Caco-2 (cell line): ENCODE measurements at regions not wholly inside any gene's neighbourhood (a gene's known extent, or its start where the extent isn't known, plus 50 kb on each side); places are given as distances from the start of the nearest gene placed in this dataset.
"Not testable (repeated sequence)": the region's sequence is repeated elsewhere in the genome, so short reads cannot be mapped to it uniquely, and the experiment has no call there.

ENCODE experiments used
- BruUV-seq: library from RNA; stranded (reverse); fragments of 400-500 nt; replicated peaks from 2 replicates; lab custom pipeline; 2021; lab: Mats Ljungman, UMichigan
- CTCF ChIA-PET: fragments of 300-600 bp; sonication (Branson Sonifier 250); formaldehyde crosslinking; loops from one replicate; lab custom pipeline; 2022; ENCODE audit warnings: antibody characterized with exemption; lab: Charles Lee
- POLR2A ChIA-PET: fragments of 300-600 bp; sonication (Branson Sonifier 250); formaldehyde crosslinking; loops from one replicate; lab custom pipeline; 2022; ENCODE audit warnings: antibody characterized with exemption; lab: Charles Lee
- DNase-seq, 2 experiments: peaks; one replicate each; pipeline versions ENCODE4 v3.0.0 to v3.0.0-alpha.2; 2020 to 2022
- H3K27me3 ChIP-seq: replicated peaks from 2 replicates; pipeline ENCODE4 v1.6.0; 2011; ENCODE audit warnings: low read length; ENCODE audit not compliant: control insufficient read depth, insufficient read depth
- H3K36me3 ChIP-seq: 2 replicates; pipeline ENCODE4 v1.5.1; 2011; ENCODE audit warnings: low read length; ENCODE audit not compliant: control insufficient read depth, insufficient read depth
- H3K4me1 ChIP-seq: fragments of 250-450 bp; sonication (Bioruptor Pico); 2 replicates; pipeline ENCODE4 v1.5.1; 2020; ENCODE audit warnings: mild to moderate bottlenecking
- H3K4me3 ChIP-seq: 2 replicates; pipeline ENCODE4 v1.5.1; 2011; ENCODE audit warnings: low read depth, mild to moderate bottlenecking, control low read depth, low read length
- H3K9me3 ChIP-seq: fragments of 250-450 bp; sonication (Bioruptor Pico); 2 replicates; pipeline ENCODE4 v1.5.1; 2020; ENCODE audit warnings: mild to moderate bottlenecking, moderate library complexity
- H3K27ac Mint-ChIP-seq: one replicate; pipeline ENCODE4 v1.8.0; 2022; ENCODE audit warnings: mixed read lengths; ENCODE audit not compliant: unreplicated experiment
- H3K27me3 Mint-ChIP-seq: one replicate; pipeline ENCODE4 v1.8.0; 2022; ENCODE audit warnings: mixed read lengths; ENCODE audit not compliant: insufficient read depth, unreplicated experiment
- H3K36me3 Mint-ChIP-seq: one replicate; pipeline ENCODE4 v1.8.0; 2022; ENCODE audit warnings: mild to moderate bottlenecking, mixed read lengths; ENCODE audit not compliant: insufficient read depth, unreplicated experiment
- H3K4me1 Mint-ChIP-seq: one replicate; pipeline ENCODE4 v1.8.0; 2022; ENCODE audit warnings: low read depth, mixed read lengths; ENCODE audit not compliant: unreplicated experiment
- H3K4me3 Mint-ChIP-seq: one replicate; pipeline ENCODE4 v1.8.0; 2022; ENCODE audit warnings: mild to moderate bottlenecking, moderate library complexity, mixed read lengths; ENCODE audit not compliant: unreplicated experiment
- H3K9me3 Mint-ChIP-seq: one replicate; pipeline ENCODE4 v1.8.0; 2022; ENCODE audit warnings: mixed read lengths; ENCODE audit not compliant: unreplicated experiment
- intact Hi-C: fragments of 100-400 bp; cut with micrococcal nuclease; formaldehyde crosslinking; loops from one replicate; pipeline ENCODE4 v1.10.0; 2022; ENCODE audit not compliant: unreplicated experiment
- TF ChIP-seq, protein P1 (sequence below), 2 experiments: fragments of 200-600 bp in 1 of 2; IDR thresholded peaks; 1 replicate in 1 of 2; 2 replicates in 1 of 2; pipeline versions ENCODE4 v1.5.1 to v1.8.0; 2011 to 2022; ENCODE audit warnings: antibody characterized with exemption in 1 of 2, control low read depth in 1 of 2, inconsistent platforms in 1 of 2, low read depth in 1 of 2, low read length in 1 of 2, mild to moderate bottlenecking in 1 of 2, moderate library complexity in 1 of 2; ENCODE audit not compliant: insufficient read depth in 1 of 2, severe bottlenecking in 1 of 2, unreplicated experiment in 1 of 2

DNA sequence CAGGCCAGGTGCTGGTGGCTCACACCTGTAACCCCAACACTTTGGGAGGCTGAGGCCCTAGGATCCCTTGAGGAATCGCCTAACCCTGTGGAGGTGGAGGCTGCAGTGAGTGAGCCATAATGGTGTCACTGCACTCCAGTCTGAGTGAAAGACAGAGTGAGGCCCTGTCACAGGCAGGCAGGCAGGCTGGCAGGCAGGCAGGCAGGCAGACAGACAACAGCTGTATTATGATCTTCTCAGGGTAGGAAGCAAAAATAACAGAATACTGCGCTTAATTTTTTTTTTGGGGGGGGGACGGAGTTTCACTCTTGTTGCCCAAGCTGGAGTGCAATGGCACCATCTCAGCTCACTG is 3901.6 kb upstream of the OR11H1 start:
- no TSS peak for BruUV-seq
- peaks cover 7% of the 10 kb centered on the region for H3K36me3 Mint-ChIP-seq
- H3K27me3 Mint-ChIP-seq, result no peaks in the 10 kb centered on the region
- ChIA-PET POLR2A (no interaction called here), CTCF (no interaction called here)
- Histone ChIP-seq H3K36me3 (no peaks in the 10 kb centered on the region), H3K4me1 (no peaks in the 10 kb centered on the region), H3K4me3 (no peak overlapping the region), H3K9me3 (peaks cover 5% of the 10 kb centered on the region; the same call in 1 of the 2 replicates), H3K27me3 (no peaks in the 10 kb centered on the region)
- no peak for DNase-seq
- no peak overlapping the region for H3K4me3 Mint-ChIP-seq
- TF ChIP-seq, protein P1, sequence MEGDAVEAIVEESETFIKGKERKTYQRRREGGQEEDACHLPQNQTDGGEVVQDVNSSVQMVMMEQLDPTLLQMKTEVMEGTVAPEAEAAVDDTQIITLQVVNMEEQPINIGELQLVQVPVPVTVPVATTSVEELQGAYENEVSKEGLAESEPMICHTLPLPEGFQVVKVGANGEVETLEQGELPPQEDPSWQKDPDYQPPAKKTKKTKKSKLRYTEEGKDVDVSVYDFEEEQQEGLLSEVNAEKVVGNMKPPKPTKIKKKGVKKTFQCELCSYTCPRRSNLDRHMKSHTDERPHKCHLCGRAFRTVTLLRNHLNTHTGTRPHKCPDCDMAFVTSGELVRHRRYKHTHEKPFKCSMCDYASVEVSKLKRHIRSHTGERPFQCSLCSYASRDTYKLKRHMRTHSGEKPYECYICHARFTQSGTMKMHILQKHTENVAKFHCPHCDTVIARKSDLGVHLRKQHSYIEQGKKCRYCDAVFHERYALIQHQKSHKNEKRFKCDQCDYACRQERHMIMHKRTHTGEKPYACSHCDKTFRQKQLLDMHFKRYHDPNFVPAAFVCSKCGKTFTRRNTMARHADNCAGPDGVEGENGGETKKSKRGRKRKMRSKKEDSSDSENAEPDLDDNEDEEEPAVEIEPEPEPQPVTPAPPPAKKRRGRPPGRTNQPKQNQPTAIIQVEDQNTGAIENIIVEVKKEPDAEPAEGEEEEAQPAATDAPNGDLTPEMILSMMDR (IDR thresholded peaks at IDR 0.05; ENCODE audit: insufficient read depth in 1 of 2, low read depth in 1 of 2, low read length in 1 of 2, severe bottlenecking in 1 of 2, unreplicated experiment in 1 of 2), result no peak
- intact Hi-C loops, result no loop called here
- no peak overlapping the region for H3K27ac Mint-ChIP-seq
- H3K9me3 Mint-ChIP-seq, result no peaks in the 10 kb centered on the region
- no peaks in the 10 kb centered on the region for H3K4me1 Mint-ChIP-seq

DNA sequence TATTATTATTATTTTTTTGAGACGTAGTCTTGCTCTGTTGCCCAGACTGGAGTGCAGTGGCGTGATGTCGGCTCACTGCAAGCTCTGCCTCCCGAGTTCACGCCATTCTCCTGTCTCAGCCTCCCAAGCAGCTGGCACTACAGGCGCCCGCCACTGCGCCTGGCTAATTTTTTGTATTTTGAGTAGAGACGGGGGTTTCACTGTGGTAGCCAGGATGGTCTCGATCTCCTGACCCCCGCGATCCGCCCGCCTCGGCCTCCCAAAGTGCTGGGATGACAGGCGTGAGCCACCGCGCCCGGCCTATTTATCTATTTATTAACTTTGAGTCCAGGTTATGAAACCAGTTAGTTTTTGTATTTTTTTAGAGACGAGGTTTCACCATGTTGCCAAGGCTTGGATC is 3901.0 kb upstream of the OR11H1 start:
- H3K4me3 Mint-ChIP-seq, H3K4me3 ChIP-seq, H3K27ac Mint-ChIP-seq, BruUV-seq, CTCF ChIA-PET, H3K36me3 Mint-ChIP-seq, H3K36me3 ChIP-seq, POLR2A ChIA-PET, H3K9me3 ChIP-seq, intact Hi-C loops, H3K27me3 ChIP-seq, H3K27me3 Mint-ChIP-seq, H3K9me3 Mint-ChIP-seq, DNase-seq, H3K4me1 ChIP-seq, H3K4me1 Mint-ChIP-seq: not testable (repeated sequence)

DNA sequence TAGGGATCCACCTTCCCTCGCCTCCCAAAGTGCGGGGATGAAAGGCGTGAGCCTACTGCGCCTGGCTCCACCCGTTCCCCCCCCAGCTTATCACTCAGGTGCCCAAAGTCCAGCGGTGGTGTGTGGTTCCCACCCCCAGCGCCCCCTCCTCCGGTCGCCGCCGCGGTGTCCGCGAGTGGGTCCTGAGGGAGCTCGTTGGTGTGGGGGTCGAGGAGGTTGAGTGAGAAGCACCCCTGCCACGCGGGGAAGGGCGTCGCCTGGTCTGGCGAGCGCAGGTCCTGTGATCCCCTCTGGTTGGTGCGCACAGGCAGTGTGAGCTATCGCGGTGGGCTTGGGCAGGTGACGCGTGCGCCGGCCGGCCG is 3900.6 kb upstream of the OR11H1 start:
- Histone ChIP-seq H3K9me3 (peaks cover 5% of the 10 kb centered on the region; the same call in 1 of the 2 replicates), H3K36me3 (no peaks in the 10 kb centered on the region), H3K4me1 (no peaks in the 10 kb centered on the region), H3K4me3 (no peak overlapping the region), H3K27me3 (no peaks in the 10 kb centered on the region)
- ChIA-PET CTCF (no interaction called here), POLR2A (no interaction called here)
- Mint-ChIP-seq H3K27me3 (no peaks in the 10 kb centered on the region), H3K36me3 (peaks cover 7% of the 10 kb centered on the region), H3K27ac (no peak overlapping the region), H3K4me3 (no peak overlapping the region), H3K9me3 (no peaks in the 10 kb centered on the region), H3K4me1 (no peaks in the 10 kb centered on the region)
- DNase-seq, result no peak
- BruUV-seq, result no TSS peak
- intact Hi-C loops, result no loop called here
- TF ChIP-seq, protein P1 (IDR thresholded peaks at IDR 0.05; ENCODE audit: insufficient read depth in 1 of 2, low read depth in 1 of 2, low read length in 1 of 2, severe bottlenecking in 1 of 2, unreplicated experiment in 1 of 2), result no peak
